Head of caudate nucleus (tissue), 42 donors: ENCODE measurements at regions not wholly inside any gene's neighbourhood (a gene's known extent, or its start where the extent isn't known, plus 50 kb on each side); places are given as distances from the start of the nearest gene placed in this dataset.
"Not testable (repeated sequence)": the region's sequence is repeated elsewhere in the genome, so short reads cannot be mapped to it uniquely, and the experiment has no call there.

Source experiments
- DNase-seq, 42 donors: peaks; one replicate each; pipeline versions ENCODE4 v3.0.0 to v3.0.0-alpha.2; 2020 to 2021; ENCODE audit warnings: mixed read lengths in 7 of 42
- intact Hi-C: fragments of 100-400 bp; cut with DNase I; formaldehyde crosslinking; loops from one replicate; pipeline ENCODE4 v1.15.0; 2022

GRCh38 chr11:19631712-19632498 lies 80.7 kb upstream of the NAV2 start:
- DNase-seq: no peak
- intact Hi-C loops: no loop called here

GRCh38 chr11:19628018-19628417 lies 84.6 kb upstream of the NAV2 start:
- no peak for DNase-seq
- intact Hi-C loops: no loop called here

GRCh38 chr11:19627566-19627965 lies 85.1 kb upstream of the NAV2 start:
- DNase-seq: no peak
- intact Hi-C loops: no loop called here

GRCh38 chr11:19625438-19625837 lies 87.2 kb upstream of the NAV2 start:
- no peak for DNase-seq
- intact Hi-C loops: no loop called here

GRCh38 chr11:19617696-19618523 lies 94.7 kb upstream of the NAV2 start:
- DNase-seq: no peak
- intact Hi-C loops: no loop called here

- no peak for DNase-seq
- intact Hi-C loops: no loop called here
These were observed 97.1 kb upstream of the NAV2 start for GRCh38 chr11:19615341-19616183.

GRCh38 chr11:19614370-19614940 lies 98.2 kb upstream of the NAV2 start:
- DNase-seq: peak in 5 of 42 donors; percentile 28 to 57 (median 39)
- intact Hi-C loops: no loop called here

- DNase-seq: not testable (repeated sequence)
These were observed 100.6 kb upstream of the NAV2 start for GRCh38 chr11:19612025-19612424.

GRCh38 chr11:19607656-19608360 lies 104.8 kb upstream of the NAV2 start:
- no peak for DNase-seq
- intact Hi-C loops: no loop called here

More at GRCh38 chr11:19612025-19612424, 100.6 kb upstream of the NAV2 start:
- intact Hi-C loops: not testable (repeated sequence)

- intact Hi-C loops: no loop called here
- DNase-seq: no peak
These were observed 105.6 kb upstream of the NAV2 start for GRCh38 chr11:19606856-19607655.

- intact Hi-C loops: no loop called here
These were observed 106.9 kb upstream of the NAV2 start for GRCh38 chr11:19605520-19606371.

GRCh38 chr11:19604679-19605375 lies 107.8 kb upstream of the NAV2 start:
- DNase-seq: no peak
- intact Hi-C loops: no loop called here

More at GRCh38 chr11:19605520-19606371, 106.9 kb upstream of the NAV2 start:
- peak in 3 of 42 donors; percentile 10 to 28 (median 11) for DNase-seq

- intact Hi-C loops: no loop called here
- no peak for DNase-seq
These were observed 108.9 kb upstream of the NAV2 start for GRCh38 chr11:19603771-19604170.

GRCh38 chr11:19602891-19603290 lies 109.7 kb upstream of the NAV2 start:
- DNase-seq: no peak
- intact Hi-C loops: no loop called here

GRCh38 chr11:19602406-19602805 lies 110.2 kb upstream of the NAV2 start:
- intact Hi-C loops: no loop called here
- no peak for DNase-seq

- DNase-seq: no peak
- intact Hi-C loops: no loop called here
These were observed 111.4 kb upstream of the NAV2 start for GRCh38 chr11:19601235-19601634.
